ENCODE measurements at regions not wholly inside any gene's neighbourhood (a gene's known extent, or its start where the extent isn't known, plus 50 kb on each side); places are given as distances from the start of the nearest gene placed in this dataset.

GRCh38 chr4:32488690-32489089 is 1768.5 kb downstream of the PCDH7 start:
- peak; percentile 61 for DNase-seq

- DNase-seq: peak; percentile 50
These were observed 1779.0 kb downstream of the PCDH7 start for GRCh38 chr4:32499171-32499570.

- DNase-seq: no peak
These were observed 1783.1 kb downstream of the PCDH7 start for GRCh38 chr4:32503241-32503640.

GRCh38 chr4:32506067-32506466 is 1785.9 kb downstream of the PCDH7 start:
- DNase-seq: no peak

GRCh38 chr4:32519060-32519459 is 1798.9 kb downstream of the PCDH7 start:
- no peak for DNase-seq

- no peak for DNase-seq
These were observed 1805.3 kb downstream of the PCDH7 start for GRCh38 chr4:32525420-32525819.

GRCh38 chr4:32544846-32545245 is 1824.7 kb downstream of the PCDH7 start:
- DNase-seq: no peak

- no peak for DNase-seq
These were observed 1831.8 kb downstream of the PCDH7 start for GRCh38 chr4:32551943-32552342.

- peak; percentile 62 for DNase-seq
These were observed 1840.1 kb downstream of the PCDH7 start for GRCh38 chr4:32560306-32560705.

GRCh38 chr4:32562010-32562409 is 1841.8 kb downstream of the PCDH7 start:
- DNase-seq: no peak

GRCh38 chr4:32564626-32565025 is 1844.5 kb downstream of the PCDH7 start:
- no peak for DNase-seq

GRCh38 chr4:32569861-32570260 is 1849.7 kb downstream of the PCDH7 start:
- DNase-seq: no peak

GRCh38 chr4:32572366-32572765 is 1852.2 kb downstream of the PCDH7 start:
- no peak for DNase-seq

- DNase-seq: no peak
These were observed 1854.6 kb downstream of the PCDH7 start for GRCh38 chr4:32574803-32575202.

GRCh38 chr4:32589097-32589496 is 1868.9 kb downstream of the PCDH7 start:
- DNase-seq: no peak

- no peak for DNase-seq
These were observed 1869.7 kb downstream of the PCDH7 start for GRCh38 chr4:32589853-32590252.

GRCh38 chr4:32597354-32597753 is 1877.2 kb downstream of the PCDH7 start:
- DNase-seq: no peak

- no peak for DNase-seq
These were observed 1881.7 kb downstream of the PCDH7 start for GRCh38 chr4:32601848-32602247.

GRCh38 chr4:32607978-32608377 is 1887.8 kb downstream of the PCDH7 start:
- no peak for DNase-seq

GRCh38 chr4:32624943-32625603 is 1904.9 kb downstream of the PCDH7 start:
- no peak for DNase-seq

- DNase-seq: no peak
These were observed 1905.6 kb downstream of the PCDH7 start for GRCh38 chr4:32625687-32626337.

GRCh38 chr4:32631831-32632230 is 1911.7 kb downstream of the PCDH7 start:
- DNase-seq: no peak

- no peak for DNase-seq
These were observed 1913.3 kb downstream of the PCDH7 start for GRCh38 chr4:32633421-32633820.

- DNase-seq: no peak
These were observed 1925.5 kb downstream of the PCDH7 start for GRCh38 chr4:32645653-32646052.

GRCh38 chr4:32658019-32658418 is 1937.8 kb downstream of the PCDH7 start:
- DNase-seq: no peak
